Adrenal gland (tissue), 9 donors: ENCODE measurements at regions not wholly inside any gene's neighbourhood (a gene's known extent, or its start where the extent isn't known, plus 50 kb on each side); places are given as distances from the start of the nearest gene placed in this dataset.

Experiments used
- DNase-seq, 7 donors: peaks; one replicate each; pipeline ENCODE4 v3.0.0-alpha.2; 2019 to 2020
- H3K27ac ChIP-seq, 5 donors: fragments of 200-600 bp; sonication (generic) in 4 of 5; 1 replicate in 3 of 5; 2 replicates in 2 of 5; pipeline versions ENCODE4 v1.5.1 to v1.8.0; 2016 to 2020; ENCODE audit warnings: mild to moderate bottlenecking in 1 of 5
- H3K27me3 ChIP-seq: fragments of 200-600 bp; 2 replicates; pipeline ENCODE4 v1.8.0; 2021
- H3K36me3 ChIP-seq, 2 donors: fragments of 200-600 bp; replicated peaks in 1 of 2; 1 replicate in 1 of 2; 2 replicates in 1 of 2; pipeline versions ENCODE4 v1.5.1 to v1.8.0; 2018 to 2022
- H3K4me1 ChIP-seq, 2 donors: fragments of 200-600 bp; replicated peaks in 1 of 2; 1 replicate in 1 of 2; 2 replicates in 1 of 2; pipeline versions ENCODE4 v1.5.1 to v1.8.0; 2018 to 2021
- H3K4me3 ChIP-seq, 4 donors: fragments of 200-600 bp; sonication (generic) in 3 of 4; one replicate each; pipeline ENCODE4 v1.5.1; 2016 to 2018
- H3K9me3 ChIP-seq, 3 donors: fragments of 200-600 bp; sonication (generic) in 1 of 3; replicated peaks in 1 of 3; 1 replicate in 2 of 3; 2 replicates in 1 of 3; pipeline versions ENCODE4 v1.5.1 to v1.8.0; 2016 to 2021
- POLR2A ChIP-seq, 2 donors: fragments of 450-650 bp; IDR thresholded peaks; one replicate each; pipeline ENCODE4 v1.6.1; 2017; ENCODE audit warnings: antibody characterized with exemption in 2 of 2, mild to moderate bottlenecking in 2 of 2, moderate library complexity in 1 of 2
- WGBS, 4 donors: extraction: QIAGEN DNeasy Blood & Tissue Kit in 2 of 4; methylation state at CpG; one replicate each; pipeline versions ENCODE4 v1.1.5 to v1.1.7; 2013 to 2017; 5-methylcytosine and 5-hydroxymethylcytosine counted together
- intact Hi-C, 2 donors: fragments of 100-400 bp; cut with DNase I; formaldehyde crosslinking; loops; one replicate each; pipeline versions ENCODE4 v1.14.1 to v1.15.0; 2022 to 2023
- TF ChIP-seq, protein P1 (sequence below), 6 experiments: fragments of 450-650 bp in 4 of 6; fragments of 200-600 bp in 2 of 6; sonication (generic) in 1 of 6; IDR thresholded peaks; 1 replicate in 5 of 6; 2 replicates in 1 of 6; pipeline versions ENCODE4 v1.5.1 to v1.8.0; 2016 to 2021; ENCODE audit warnings: antibody characterized with exemption in 6 of 6, mild to moderate bottlenecking in 2 of 6, moderate library complexity in 1 of 6
- donor health status: healthy with polysubstance abuse.
- donor health status: Bipolar disorder and iron deficiency.
- donor health status: DM: yes; HTN: yes; CAD: no.
- donor health status: DM: no; HTN: no; CAD: no.
- donor health status: DM: no; HTN: no; CAD: no.

DNA sequence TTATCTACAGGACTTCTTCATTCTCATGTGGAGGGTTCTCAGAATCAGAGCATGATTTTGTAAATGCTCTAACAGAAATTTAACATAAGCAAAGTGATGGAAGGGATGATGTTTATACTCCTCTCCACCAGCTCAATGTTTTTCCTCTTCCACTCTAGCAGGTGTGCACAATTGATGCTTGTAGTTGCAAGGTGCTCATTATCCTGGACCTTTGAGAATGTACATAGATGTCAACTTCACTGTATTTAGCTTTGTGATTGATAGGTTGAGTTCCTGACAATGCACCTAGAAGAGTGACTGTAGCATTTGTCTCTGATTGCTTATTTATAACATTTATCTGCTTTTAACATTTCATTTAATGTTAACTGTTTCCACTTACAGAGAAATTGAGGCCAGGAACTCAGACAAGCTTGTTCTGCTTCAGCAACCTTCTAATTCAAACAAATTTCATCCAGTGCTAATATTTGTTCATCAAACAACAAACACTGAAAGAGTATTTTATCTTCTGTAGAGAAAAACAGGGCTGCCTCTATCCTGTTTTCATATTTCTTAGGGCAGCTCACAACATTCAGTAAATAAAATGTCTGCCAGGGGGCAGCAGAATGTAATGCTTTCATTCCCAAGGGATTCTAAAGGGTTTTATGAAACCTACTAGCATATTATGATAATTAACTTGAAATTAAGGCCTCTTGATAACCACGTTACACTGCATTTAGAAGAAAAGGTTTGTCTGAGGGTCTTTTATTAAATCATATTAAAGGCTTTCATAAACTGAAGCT lies 127.9 kb upstream of the NOL4 start:
- TF ChIP-seq POLR2A (IDR thresholded peaks at IDR 0.05): no peak
- TF ChIP-seq, protein P1, sequence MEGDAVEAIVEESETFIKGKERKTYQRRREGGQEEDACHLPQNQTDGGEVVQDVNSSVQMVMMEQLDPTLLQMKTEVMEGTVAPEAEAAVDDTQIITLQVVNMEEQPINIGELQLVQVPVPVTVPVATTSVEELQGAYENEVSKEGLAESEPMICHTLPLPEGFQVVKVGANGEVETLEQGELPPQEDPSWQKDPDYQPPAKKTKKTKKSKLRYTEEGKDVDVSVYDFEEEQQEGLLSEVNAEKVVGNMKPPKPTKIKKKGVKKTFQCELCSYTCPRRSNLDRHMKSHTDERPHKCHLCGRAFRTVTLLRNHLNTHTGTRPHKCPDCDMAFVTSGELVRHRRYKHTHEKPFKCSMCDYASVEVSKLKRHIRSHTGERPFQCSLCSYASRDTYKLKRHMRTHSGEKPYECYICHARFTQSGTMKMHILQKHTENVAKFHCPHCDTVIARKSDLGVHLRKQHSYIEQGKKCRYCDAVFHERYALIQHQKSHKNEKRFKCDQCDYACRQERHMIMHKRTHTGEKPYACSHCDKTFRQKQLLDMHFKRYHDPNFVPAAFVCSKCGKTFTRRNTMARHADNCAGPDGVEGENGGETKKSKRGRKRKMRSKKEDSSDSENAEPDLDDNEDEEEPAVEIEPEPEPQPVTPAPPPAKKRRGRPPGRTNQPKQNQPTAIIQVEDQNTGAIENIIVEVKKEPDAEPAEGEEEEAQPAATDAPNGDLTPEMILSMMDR (IDR thresholded peaks at IDR 0.05): peak in 2 of 6 experiments; percentile 23 to 34
- no peaks in the 10 kb centered on the region for H3K27me3 ChIP-seq
- 42 to 70% (median 54%) methylated on average over 1 of the region's 1 CpG for WGBS, 4 donors
- no peaks in the 10 kb centered on the region for H3K4me1 ChIP-seq
- H3K9me3 ChIP-seq: no peaks in the 10 kb centered on the region
- no peak overlapping the region for H3K4me3 ChIP-seq
- intact Hi-C loops: no loop called here
- H3K27ac ChIP-seq: no peak overlapping the region
- no peak for DNase-seq
- H3K36me3 ChIP-seq: no peaks in the 10 kb centered on the region

GRCh38 chr18:34354351-34354750 lies 129.6 kb upstream of the NOL4 start:
- WGBS, 4 donors: 61 to 85% (median 73%) methylated on average over 3 of the region's 3 CpGs
- Histone ChIP-seq H3K4me1 (no peaks in the 10 kb centered on the region), H3K36me3 (no peaks in the 10 kb centered on the region), H3K9me3 (no peaks in the 10 kb centered on the region), H3K27ac (no peak overlapping the region), H3K4me3 (no peak overlapping the region), H3K27me3 (no peaks in the 10 kb centered on the region)
- no peak for TF ChIP-seq POLR2A (IDR thresholded peaks at IDR 0.05)
- TF ChIP-seq, protein P1 (IDR thresholded peaks at IDR 0.05): no peak
- intact Hi-C loops: no loop called here
- DNase-seq: no peak

- no peaks in the 10 kb centered on the region for H3K9me3 ChIP-seq
- intact Hi-C loops: no loop called here
Observed at GRCh38 chr18:34357944-34358580, 133.3 kb upstream of the NOL4 start.

GRCh38 chr18:34358923-34359322 lies 134.2 kb upstream of the NOL4 start:
- Histone ChIP-seq H3K27ac (no peak overlapping the region), H3K9me3 (no peaks in the 10 kb centered on the region), H3K27me3 (peaks cover 5% of the 10 kb centered on the region), H3K4me3 (no peak overlapping the region), H3K4me1 (no peaks in the 10 kb centered on the region), H3K36me3 (no peaks in the 10 kb centered on the region)
- intact Hi-C loops: no loop called here
- WGBS, 4 donors: 62 to 79% (median 69%) methylated on average over 2 of the region's 2 CpGs
- TF ChIP-seq, protein P1 (IDR thresholded peaks at IDR 0.05): no peak
- TF ChIP-seq POLR2A (IDR thresholded peaks at IDR 0.05): no peak
- no peak for DNase-seq

More at GRCh38 chr18:34357944-34358580, 133.3 kb upstream of the NOL4 start:
- Histone ChIP-seq H3K4me3 (no peak overlapping the region), H3K27me3 (peaks cover 5% of the 10 kb centered on the region), H3K36me3 (no peaks in the 10 kb centered on the region), H3K4me1 (no peaks in the 10 kb centered on the region), H3K27ac (no peak overlapping the region)
- TF ChIP-seq POLR2A (IDR thresholded peaks at IDR 0.05): no peak
- TF ChIP-seq, protein P1 (IDR thresholded peaks at IDR 0.05): no peak
- WGBS, 4 donors: 70 to 79% (median 75%) methylated on average over 5 of the region's 5 CpGs
- no peak for DNase-seq
